HG03565 (cell line): ENCODE measurements at regions not wholly inside any gene's neighbourhood (a gene's known extent, or its start where the extent isn't known, plus 50 kb on each side); places are given as distances from the start of the nearest gene placed in this dataset.
A peak's percentile ranks its signal among the peaks of the same experiment; 100 is the strongest.

Experiments used
- ATAC-seq: cut with Tn5 transposase; IDR thresholded peaks from one replicate; pipeline ENCODE4 v1.9.1; 2021; ENCODE audit warnings: mild to moderate bottlenecking, moderate library complexity; ENCODE audit not compliant: unreplicated experiment

DNA sequence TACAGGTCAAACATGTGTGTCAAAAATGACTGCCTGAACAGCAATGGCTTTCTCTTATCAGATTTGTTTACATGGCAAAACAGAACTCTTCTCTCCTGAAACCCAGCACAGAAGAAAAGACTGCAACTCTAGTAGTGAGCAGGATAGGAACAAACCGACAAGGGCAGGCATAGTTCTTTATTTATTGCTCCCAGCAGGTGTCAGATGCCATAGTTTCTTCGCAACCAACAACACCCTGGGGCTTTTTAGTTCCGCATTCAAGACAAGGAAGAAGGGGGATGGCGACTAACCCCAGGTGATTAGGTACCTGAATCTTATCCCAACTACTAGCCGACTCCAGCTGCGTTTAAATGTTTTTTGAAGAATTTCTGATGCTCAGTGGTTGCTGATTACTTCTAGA, 367.5 kb upstream of the FIGN start:
- no peak for ATAC-seq

DNA sequence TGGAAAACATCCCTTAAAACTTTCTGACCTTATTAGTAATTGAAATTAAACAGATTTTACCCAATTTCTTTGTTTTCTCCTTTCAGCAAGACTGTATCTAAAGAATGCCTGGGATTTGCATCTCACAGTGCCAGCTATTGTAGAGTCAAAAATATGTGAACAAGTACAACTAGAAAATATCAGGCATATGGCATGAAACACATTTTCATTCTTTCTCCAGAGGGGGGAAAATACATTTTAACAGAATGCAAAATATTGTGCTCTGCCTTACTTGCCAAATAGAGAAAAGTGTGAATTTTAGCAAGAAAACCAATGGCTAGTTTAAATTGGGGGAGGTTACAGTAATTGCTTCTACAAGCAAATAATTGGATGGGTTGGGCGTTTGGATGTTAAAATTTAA, 366.6 kb upstream of the FIGN start:
- no peak for ATAC-seq

DNA sequence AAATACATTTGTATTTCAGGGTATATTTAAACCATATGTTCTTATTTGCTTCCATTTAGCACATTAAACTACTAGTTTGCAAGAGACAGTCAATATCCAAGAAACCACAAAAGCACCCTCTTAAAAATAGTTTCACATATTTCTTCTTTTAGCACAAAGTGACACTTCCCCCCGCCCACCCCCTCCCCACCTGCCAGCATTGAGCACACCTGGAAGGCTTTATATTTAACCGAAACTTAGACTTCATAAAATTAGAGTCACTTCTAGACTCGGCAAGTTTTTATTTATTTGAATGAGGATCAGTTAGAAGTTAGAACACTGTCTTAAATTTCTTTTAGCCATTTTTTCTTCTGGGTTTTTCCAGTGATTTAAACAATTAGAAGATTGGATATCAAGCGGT, 355.9 kb upstream of the FIGN start:
- no peak for ATAC-seq

DNA sequence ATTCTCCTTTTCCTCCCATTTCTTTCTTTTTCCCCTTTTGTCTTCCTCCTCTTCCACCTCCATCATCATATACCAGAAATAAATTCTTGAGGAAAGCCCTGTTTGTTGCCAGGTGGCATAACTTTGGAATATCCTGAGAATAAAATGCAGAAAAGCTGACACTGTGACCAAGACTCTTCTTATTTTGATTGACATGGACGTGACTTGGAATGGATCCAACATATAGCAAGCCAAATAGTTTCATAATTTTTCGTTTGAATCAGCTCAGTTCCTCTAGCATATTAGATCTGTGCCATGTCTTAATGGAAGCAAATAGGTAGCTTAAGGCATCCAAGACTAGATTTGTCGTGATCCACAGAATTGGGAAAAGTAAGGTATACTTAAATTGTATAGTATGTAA, 354.7 kb upstream of the FIGN start:
- no peak for ATAC-seq

DNA sequence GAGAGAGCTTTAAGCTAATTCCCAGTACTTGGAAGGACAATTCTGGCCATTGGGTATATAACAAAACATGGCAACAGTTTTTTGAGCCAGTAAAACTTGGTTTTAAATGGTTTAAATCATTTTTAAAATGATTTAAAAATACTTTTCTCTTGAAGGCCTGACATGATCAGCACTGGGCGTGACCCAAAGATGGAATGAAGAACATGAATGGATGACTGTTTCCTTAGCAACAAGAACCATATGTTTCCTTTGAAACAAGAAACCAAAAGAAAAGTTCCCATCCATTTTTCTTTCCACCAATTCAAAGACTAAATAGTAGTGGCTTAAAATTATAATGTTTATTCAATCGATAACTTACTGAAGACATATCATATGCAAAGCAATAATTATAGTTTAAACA, 348.3 kb upstream of the FIGN start:
- ATAC-seq, result no peak

DNA sequence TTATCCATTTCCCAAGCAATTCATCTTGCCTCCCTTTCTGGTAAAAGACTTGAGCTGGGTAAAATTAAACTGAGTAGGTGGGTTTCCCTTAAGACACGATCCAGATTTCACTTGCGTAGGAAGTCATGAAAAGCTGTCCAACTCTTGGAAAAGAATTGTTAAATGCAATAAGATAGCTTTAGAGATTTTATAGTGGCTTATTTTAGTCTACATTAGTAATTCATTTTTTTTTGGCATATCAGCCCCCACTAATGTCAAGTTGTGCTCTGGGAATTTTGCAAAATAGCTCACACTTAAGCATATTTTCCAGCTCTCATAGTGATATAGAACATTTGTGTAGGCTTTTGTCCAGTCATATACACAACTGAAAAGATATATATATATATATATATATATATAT, 344.7 kb upstream of the FIGN start:
- ATAC-seq, result no peak

DNA sequence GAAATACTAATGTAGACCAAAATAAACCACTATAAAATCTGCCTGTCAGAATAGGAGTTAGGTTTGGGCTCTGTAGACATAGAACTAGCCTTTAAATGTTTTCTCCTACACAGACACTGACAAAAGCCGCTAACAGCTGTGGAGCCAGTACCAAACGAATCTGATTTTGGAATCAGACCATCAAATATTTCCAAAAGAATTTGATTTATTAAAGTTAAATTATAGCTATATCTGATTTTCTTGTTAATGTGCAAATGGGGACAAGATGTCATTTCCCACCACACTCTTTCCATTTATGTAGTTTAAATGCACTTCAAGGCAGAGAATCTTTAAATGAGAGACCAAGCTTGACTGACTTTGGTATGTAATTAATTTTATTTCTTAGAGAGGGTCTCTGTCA, 343.4 kb upstream of the FIGN start:
- no peak for ATAC-seq

DNA sequence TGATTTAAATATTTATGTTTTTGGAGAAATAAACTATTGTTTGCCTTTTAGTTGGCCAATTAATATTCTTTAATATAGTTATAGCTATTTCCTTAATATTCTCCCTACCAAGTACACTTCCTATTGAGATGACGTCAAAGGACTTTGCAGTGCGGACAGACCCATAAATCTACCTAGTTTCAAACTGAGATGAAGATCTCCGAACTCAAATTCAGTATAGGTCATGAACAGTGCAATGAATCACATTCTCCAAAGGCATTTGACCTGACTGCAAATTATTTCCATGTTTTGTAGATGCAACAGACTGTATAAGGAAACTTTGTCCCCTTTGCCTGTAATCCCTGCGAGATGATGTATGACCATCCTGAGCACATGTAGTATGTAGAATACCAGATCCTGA, 342.6 kb upstream of the FIGN start:
- ATAC-seq, result no peak

DNA sequence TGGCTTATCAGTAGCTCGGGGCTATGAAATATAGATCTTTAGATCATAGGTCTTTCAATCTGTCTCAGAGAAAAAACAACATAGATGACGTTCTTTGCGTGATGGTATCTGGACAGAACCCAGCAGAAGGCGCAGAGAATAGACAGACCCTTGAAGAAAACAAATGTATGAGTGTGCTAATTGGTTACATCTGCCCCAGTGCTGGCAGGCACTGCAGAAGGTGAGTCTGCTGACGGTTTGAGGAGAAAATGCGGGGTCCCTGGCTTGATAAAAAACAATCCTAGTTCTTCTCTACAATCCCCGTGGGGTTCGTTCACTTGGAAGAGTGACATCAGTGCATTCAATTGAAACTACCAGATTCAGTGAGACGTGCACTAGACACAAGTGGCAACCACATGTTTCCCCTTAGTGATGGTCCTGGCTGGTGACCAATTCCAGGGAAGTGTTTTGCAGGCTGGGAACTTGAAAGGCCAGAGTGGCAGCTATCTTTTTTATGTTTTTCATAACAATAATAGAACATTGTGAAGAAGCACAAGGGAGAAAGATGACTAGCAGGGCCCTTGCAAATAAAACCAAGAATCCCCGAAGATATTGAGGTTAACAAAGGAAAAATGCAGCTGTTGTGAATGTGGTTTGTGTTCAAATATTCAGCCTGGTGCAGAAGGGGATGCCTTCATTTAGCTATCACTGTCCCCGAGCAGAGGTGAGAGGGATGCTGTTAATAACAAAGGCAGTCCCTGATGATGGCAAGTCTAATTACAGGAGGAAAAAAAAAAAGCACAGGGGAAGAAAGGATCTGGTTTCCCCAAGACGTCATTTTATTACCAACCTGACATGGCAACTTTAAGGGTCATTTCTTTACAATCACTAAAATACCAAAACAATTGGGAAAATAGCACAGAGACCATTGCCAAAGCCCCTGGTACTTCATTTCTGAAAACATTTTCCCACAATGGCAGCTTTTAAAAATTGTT, 337.6 kb upstream of the FIGN start:
- no peak for ATAC-seq

DNA sequence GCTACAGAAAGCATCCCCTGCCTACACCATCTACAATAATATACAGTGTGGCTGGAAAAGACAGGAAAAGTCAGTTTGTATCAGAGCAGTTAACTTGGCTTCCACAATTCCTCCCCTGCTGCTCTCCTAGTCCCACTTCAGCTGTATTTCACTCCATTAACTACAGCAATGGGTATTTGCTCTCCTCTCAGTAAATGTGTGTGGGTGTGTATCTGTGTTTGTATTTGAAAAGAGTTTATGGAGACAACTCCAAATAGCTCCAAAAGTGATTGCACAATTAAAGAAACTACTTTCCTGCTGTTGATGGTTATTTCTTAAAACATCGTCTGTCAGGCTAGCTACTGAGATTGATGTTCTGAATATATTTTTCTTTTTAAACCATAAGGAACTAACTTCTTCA, 333.7 kb upstream of the FIGN start:
- ATAC-seq, result no peak

DNA sequence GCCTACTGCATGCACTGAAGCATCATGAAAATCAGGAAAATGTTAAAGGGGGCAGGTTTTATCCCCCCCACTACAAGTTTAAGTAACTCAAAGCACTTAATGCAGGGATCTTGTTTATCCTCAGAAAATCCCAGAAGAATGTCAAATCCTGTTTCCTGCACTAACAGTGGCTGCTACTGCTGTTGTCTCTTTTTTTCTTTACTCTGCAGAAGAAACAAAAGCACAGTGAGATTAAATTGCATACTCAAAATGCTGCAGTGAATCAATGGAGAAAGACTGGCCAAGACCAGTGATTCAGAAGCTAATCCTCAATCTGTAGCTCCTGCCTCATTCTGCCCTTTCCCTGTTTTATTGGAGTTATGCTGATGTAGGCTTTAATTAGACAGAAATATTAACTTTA, 332.3 kb upstream of the FIGN start:
- ATAC-seq, result no peak

DNA sequence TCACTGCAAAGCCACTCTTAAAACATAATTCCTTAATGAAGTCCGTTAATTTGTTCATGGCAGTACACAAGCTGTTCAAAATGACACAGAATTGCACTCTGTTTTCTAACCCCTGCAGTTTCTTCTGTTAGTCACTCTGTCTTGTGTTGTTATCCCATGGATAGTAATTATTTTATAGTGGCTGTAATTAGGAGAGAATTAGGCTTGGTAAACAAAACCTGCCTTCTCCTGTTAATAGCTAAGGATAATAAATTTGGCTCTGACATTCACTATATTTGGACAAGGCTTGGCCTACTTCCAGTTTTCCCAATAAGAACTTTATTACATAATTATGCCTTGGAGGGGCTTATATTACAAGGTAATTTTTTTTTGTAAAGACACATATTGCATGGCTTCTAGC, 330.3 kb upstream of the FIGN start:
- no peak for ATAC-seq

DNA sequence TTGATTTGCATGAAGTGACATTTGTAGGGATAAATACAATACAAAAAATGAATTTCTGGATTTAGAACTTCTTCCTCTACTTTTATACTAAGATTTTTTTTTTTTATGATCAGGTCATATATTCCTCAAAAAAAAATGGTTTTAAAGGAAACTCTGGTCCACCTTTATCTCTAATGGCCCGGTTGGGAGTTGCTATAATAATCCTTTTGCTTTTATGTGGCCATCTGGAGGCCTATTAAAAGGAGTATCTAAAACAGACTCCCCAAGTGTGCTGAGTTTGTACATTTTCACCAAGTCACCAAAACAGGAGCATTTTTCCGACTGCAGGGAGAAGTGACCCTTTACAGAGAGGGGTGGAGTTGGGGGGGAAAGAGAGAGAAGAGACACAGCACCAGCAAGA, 329.2 kb upstream of the FIGN start:
- ATAC-seq, result no peak

DNA sequence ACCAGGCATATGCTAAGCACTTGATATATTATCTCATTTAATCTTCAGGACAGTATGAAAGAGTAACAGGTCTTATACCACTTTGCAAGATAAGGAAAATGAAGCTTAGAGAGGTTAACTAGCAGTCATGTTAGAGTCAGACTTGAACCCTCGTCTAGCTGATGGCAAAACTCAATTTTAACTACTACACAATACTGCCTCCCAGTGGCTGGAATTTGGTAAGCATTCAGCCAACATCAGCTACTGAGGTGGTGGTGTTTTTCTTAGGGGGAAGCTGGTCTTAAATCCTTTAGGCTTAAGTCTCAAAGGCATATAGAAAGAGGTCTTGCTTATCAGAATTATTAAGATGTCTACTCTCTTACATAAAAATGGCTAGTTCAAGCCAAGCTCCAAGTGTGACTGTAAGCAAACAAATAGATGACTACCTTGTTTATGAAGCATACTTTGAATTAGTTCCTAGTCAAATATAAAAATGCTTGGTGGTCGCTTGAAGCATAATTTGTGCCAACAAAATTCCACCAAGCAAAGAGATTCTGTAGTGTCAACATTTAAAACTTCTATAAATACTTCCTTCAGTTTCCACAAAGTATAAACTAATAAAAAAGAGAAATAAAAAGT, 325.4 kb upstream of the FIGN start:
- peak; percentile 68 for ATAC-seq

DNA sequence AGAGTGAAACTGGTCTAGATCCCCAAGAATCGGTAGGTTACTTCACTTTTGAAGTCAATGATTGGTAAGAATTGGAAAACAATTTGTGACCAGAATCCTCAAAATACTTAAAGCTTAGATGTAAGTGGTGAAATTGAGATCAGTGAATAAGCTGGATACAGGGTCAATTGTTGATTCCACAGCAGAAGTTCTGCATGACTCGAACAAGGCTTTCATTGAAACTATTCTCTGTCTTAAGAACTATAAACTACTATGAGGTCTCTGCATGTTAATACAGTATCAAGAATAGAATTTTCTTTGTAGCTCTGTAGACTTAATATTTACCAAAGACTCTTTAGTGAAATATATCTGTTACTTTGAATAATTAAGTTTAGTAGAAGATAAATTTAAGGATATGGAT, 324.2 kb upstream of the FIGN start:
- ATAC-seq, result no peak

DNA sequence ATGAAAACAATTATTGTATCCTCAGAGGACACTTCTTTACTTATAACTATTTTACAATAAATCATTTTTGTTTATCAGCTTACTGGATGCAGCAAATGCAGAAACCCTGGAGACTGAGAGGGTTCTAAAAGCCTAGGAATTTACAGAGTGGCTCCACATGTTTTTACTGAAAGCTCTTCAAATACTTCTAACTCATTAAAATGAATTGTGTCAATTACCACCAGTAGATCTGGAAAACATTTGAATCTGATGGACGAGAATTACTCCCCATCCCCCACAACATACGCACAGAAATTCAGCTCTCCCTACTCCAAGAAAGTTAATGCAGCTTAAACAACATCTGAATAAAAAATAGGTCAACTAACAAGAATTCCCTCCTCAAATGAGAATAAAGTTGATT, 319.8 kb upstream of the FIGN start:
- no peak for ATAC-seq

DNA sequence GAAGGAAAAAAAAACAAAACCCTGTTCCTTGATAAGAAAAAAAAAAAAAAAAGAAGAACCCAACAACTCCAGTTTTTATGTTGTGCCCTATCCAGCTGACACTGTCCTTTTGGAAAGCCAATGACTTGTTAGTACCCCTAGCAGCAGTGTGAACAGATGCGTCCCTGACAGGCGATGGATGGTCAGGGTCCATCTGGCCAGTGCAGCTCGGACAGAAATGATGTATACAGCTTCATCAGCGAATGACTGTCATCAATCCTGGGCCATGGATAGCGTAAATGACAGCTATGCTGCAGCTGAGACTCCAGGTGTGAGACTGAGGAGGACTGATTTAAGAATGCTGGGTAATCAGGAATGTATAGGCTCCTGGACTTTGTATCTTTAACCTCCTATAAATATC, 318.8 kb upstream of the FIGN start:
- ATAC-seq, result no peak

DNA sequence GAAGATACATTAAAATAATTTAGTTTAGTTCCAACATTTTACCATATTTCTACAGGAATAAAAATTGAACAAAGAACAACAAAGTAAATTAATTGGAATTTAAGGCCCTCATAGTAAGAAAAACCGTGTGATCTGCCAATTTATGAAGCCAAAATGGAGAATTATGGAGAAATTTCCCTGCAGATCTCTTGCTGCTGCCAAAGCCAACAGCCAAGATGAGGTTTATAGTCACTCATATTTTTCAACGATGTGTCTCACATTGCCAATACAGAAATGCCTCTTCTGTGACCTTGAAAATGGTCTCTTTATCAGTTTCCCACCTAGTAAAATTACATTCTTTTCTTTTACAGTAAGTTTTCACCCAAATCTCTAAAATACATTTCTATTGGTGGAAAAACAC, 317.2 kb upstream of the FIGN start:
- ATAC-seq, result no peak

DNA sequence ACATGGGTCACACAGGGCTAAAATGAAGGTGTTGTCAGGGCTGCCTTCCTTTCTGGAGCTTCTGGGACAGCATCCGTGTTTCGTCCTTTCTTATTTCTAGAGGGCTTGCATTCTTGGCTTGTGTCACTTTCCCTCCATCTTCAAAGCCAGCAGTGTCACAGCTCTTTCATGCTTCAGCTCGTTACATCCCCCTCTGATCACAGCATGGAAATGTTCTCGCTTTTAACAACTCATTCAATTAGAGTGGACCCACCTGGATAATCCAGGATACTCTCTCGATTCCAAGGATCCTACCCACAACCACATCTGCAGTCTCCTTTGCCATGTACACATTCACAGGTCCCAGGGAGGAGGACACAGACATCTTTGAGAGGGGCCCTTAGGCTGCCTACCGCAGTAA, 316.2 kb upstream of the FIGN start:
- no peak for ATAC-seq

DNA sequence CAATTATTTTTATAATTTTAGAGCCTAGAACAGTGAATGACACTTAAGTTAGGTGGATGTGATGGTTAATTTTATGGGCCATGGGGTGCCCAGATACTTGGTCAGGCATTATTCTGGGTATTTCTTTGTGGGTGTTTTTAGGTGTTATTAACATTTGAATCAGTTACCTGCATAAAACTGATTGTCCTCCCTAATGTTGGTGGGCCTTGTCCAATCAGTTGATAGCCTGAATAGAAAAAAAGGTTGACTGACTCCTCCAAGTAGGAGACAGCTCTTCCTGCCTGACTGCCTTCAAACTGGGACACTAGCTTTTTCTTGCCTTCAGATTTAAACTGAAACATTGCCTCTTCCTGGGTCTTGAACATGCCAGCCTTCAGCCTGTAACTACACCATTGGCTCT, 312.9 kb upstream of the FIGN start:
- ATAC-seq, result no peak

DNA sequence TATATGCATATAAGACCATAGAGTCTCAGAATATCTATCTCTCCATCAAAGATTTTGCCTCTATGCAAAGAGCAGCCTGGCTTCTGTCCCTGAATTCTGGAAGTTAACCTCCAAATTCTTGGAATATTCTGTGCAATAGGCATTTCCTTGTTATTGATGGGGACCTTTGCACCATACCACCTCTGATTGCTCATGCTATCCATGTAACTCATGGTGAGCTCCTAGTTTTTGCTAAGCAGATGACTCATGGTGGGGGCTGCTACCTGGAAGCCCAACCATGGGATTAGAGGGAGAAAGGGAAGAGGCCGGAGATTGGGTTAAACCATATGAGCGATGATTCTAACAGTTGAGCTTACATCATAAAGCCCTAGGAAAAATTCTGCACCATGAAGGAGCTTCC, 310.2 kb upstream of the FIGN start:
- no peak for ATAC-seq

DNA sequence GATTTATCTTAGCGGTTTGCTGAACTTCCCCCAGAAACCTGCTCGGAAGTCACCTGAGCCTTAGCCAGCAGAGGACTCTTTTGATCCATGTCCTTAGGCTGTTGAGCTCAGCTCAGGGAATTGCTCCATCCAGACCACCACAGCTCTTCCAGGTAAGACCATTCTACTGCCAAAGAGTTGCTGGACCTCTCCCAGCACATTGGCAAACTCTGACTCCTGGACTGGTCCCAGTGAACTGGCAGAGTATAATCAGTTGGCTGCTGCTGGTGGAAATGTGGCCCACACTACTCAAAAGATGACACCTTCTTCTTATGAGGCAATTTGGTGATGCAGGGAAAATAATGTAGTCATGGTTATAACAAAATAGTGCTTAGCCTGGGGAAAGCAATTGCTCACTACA, 308.8 kb upstream of the FIGN start:
- no peak for ATAC-seq

DNA sequence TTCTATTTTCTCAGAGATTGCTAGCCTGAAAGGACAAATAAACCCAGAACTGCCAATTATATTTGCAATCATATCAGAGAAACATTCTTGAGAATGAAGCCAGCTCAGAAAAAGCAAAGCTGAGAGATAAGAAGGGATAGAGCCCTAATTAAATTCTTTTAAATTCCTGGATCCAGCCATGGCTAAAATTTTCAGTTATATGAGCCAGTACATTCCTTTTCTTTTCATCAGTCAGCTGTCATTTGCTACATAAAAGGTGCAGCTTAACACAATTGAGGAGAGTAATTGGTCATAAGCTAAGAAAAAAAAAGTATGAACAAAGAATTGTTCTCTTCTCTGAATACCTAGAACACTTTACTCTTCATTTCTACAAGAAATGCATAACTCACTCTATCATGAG, 303.5 kb upstream of the FIGN start:
- ATAC-seq, result no peak
